GM12873 (cell line): ENCODE measurements at regions not wholly inside any gene's neighbourhood (a gene's known extent, or its start where the extent isn't known, plus 50 kb on each side); places are given as distances from the start of the nearest gene placed in this dataset.

Experiments used
- TF ChIP-seq, protein P1 (sequence below): IDR thresholded peaks from 2 replicates; pipeline ENCODE4 v1.5.1; 2012; ENCODE audit warnings: low read depth, mild to moderate bottlenecking, moderate library complexity, low read length, control low read depth; ENCODE audit not compliant: insufficient read depth; ENCODE audit errors: missing control alignments

DNA sequence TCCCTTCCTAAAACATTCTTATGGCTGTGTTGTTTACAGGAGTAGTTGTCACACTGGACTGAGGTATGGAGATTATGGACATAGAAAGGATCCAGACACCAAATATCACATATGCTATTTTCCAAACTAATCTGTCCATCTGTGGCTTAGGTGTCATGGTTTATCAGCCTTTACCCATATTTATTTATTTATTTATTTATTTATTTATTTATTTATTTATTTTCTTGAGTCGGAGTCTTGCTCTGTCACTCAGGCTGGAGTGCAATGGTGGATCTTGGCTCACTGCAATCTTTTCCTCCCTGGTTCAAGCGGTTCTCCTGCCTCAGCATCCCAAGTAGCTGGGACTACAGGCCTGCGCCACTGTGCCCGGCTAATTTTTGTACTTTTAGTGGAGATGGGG lies 1103.1 kb downstream of the MAT2B start:
- TF ChIP-seq, protein P1, sequence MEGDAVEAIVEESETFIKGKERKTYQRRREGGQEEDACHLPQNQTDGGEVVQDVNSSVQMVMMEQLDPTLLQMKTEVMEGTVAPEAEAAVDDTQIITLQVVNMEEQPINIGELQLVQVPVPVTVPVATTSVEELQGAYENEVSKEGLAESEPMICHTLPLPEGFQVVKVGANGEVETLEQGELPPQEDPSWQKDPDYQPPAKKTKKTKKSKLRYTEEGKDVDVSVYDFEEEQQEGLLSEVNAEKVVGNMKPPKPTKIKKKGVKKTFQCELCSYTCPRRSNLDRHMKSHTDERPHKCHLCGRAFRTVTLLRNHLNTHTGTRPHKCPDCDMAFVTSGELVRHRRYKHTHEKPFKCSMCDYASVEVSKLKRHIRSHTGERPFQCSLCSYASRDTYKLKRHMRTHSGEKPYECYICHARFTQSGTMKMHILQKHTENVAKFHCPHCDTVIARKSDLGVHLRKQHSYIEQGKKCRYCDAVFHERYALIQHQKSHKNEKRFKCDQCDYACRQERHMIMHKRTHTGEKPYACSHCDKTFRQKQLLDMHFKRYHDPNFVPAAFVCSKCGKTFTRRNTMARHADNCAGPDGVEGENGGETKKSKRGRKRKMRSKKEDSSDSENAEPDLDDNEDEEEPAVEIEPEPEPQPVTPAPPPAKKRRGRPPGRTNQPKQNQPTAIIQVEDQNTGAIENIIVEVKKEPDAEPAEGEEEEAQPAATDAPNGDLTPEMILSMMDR = no peak

DNA sequence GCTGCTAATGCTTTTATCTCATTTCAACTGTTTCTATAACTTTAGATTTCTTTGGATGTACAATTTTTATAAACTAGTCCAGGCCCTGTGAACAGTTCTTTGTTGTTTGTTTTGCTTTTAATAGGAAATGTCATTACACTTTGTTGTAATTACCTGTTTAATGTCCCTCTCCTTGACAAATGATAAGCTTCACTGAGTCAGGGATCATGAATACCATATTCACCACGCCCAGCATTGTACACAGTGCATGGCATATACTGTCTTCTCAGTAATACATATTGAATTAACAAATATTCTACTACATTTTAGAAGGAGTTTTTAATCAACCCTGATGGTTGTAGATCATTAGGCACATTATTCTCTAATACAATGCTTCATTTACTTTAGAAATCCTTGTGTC lies 1105.0 kb downstream of the MAT2B start:
- TF ChIP-seq, protein P1 = no peak

DNA sequence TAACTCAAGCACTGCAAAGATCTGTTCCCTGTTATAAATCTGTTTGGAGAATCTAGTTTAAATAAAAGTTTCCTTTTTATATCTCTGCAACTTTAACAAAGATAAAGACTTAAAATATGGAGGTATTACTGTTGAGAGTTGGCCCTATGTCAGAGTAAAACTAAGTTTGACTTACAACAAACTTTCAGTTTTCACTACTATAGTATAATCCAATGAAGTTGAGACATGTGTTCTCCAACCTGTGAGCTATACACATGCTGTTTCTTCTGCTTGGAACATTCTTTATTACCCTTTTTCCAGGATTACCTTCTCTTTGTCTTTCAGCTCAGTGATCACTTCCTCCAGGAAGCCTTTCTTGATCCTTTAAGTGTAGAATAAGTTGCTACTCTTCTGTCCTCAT lies 1109.3 kb downstream of the MAT2B start:
- TF ChIP-seq, protein P1 = no peak

DNA sequence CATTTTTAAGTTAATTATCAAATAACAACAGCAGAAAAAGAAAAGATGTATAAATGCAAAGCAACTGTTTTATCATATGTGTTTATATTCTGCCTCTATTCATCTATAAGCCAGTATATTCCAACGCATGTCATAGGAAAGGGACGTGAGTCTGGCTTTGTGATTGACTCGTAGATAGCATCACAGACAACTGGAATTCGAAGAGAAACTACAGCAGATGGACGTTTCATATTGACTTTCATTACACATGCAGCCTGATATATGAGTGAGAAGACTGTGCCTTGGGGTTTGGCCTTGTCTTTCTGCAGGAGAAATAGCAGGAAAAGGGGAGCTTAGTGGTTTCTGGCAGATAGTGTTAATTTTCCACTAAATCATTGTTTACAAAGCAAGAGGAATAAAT lies 1111.9 kb downstream of the MAT2B start:
- TF ChIP-seq, protein P1 = no peak

DNA sequence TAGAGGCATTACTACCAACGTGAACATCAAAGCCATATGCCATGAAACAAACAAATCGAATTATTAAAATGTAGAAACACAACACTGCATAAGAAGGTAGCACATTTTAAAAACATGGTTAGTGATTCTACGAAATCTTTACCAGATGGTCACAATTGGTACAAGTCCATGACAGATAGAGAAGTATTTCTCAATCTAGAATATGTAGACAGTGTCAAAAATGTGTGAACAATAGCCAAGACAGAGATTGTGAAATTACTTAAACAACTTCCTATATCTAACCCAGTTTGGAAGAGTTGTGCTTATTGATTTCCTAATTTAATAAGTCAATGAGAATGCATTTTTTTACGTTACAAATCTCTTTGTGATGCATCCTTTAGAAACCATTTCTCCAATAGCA lies 1121.6 kb downstream of the MAT2B start:
- TF ChIP-seq, protein P1 = no peak

DNA sequence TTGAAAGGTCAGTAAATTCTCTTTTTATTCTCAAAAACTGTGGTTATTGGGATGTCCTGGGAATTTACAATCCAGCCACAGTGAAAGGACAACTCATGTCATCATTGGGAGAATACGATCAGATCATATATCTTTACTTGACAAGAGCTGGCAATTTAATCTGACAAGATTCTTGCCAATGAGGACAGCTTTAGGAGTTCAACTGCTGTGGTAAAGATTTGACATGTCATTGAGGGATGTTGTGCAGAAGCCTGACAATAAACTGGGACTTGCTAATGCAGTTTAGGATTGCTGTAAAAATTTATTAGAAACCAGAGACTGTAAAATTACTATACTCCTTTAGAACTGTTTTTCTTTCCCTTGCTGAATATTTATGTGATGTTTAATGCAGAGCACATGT lies 1131.0 kb downstream of the MAT2B start:
- TF ChIP-seq, protein P1 = no peak

DNA sequence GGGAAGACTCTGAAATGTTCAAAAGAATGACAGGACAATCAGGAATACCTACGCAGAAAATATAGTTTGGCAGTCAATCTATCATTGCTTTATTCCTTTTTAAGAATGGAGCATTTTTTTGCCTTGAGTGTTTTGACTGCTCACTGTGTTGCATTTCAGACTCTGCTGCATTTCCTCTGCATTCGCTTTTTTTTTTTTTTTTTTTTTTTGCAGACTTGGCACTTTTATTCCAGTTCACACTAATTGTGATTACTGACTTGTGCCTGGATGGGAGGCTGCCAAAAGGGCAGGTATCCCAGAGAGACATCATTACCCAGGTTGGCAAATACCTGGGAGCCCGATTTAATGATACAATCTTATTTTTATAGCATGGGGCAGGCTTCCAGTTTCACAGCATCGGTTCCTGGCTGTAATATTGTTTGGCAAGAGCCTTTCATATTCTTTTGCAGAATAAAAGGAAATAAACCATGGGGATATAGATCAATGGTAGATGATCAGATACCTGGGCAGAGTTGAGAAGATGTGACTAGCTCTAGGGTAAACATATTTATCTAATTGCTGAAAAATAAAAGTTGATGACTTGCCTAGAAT lies 1132.6 kb downstream of the MAT2B start:
- TF ChIP-seq, protein P1 = no peak
